ENCODE measurements at regions not wholly inside any gene's neighbourhood (a gene's known extent, or its start where the extent isn't known, plus 50 kb on each side); places are given as distances from the start of the nearest gene placed in this dataset.

DNA sequence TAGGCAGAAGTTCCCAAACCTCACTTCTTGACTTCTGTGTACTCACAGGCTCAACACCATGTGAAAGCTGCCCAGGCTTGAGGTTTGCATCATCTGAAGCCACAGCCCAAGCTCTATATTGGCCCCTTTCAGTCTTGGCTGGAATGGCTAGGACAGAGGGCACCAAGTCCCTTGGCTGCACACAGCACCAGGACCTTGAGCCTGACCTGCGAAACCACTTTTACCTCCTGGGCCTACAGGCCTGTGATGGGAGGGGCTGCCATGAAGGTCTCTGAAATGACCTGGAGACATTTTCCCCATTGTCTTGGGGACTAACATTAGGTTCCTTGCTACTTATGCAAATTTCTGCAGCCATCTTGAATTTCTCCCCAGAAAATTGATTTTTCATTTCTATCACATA lies 288.3 kb upstream of the ZC3H12C start:
- DNase-seq (ENCODE audit: low read depth) = no peak

DNA sequence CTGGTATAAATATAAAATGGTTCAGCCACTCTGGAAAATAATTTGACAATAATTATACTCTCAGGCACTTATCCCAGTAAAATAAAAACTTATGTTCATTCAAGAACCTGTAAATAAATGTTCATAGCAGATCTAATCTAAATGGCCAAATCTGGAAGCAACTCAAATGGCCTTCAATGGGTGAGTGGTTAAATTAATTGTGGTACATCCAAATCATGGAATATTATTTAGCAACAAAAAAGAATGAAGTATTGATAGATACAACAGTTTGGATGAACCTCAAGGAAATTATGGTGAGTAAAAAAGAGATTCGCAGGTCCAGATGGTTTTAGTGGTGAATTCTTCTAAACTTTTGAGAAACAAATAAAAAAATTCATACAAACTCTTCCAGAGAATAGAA lies 287.0 kb upstream of the ZC3H12C start:
- DNase-seq (ENCODE audit: low read depth) = no peak

DNA sequence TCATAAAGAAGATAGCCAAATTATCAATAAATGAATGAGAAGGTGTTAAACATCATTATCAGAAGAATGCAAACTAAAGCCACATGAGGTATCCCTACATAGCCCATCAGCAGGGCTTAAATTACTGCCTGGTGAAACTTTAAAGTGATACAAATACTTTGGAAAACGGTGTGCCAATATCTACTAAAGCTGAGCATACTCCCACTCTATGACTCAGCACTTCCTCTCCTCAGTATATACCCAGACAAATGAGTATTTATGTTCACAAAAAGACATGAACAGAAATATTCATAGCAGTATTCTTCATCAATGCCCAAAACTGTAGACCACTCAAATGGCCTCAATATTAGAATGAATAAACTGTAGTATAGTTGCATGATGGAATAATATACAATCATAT lies 284.6 kb upstream of the ZC3H12C start:
- DNase-seq (ENCODE audit: low read depth) = no peak

DNA sequence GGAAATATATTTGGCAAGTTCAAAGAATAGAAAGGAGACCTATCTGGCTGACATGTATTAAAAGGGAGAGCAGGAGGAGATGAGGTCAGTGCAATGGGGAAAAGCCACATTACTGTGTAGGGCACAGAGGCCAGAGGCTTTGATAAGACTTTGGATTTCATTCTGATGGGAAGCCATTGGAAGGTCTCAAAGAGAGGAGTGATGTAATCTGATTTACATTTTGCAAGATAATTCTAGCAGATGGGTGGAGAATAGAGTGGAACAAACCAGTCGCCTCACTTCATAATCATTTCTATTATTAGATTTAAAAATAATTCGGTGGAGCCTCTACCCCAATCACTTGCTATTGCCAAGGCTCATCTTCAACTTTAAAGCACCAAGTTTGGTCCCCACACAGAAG lies 278.4 kb upstream of the ZC3H12C start:
- DNase-seq (ENCODE audit: low read depth) = no peak

DNA sequence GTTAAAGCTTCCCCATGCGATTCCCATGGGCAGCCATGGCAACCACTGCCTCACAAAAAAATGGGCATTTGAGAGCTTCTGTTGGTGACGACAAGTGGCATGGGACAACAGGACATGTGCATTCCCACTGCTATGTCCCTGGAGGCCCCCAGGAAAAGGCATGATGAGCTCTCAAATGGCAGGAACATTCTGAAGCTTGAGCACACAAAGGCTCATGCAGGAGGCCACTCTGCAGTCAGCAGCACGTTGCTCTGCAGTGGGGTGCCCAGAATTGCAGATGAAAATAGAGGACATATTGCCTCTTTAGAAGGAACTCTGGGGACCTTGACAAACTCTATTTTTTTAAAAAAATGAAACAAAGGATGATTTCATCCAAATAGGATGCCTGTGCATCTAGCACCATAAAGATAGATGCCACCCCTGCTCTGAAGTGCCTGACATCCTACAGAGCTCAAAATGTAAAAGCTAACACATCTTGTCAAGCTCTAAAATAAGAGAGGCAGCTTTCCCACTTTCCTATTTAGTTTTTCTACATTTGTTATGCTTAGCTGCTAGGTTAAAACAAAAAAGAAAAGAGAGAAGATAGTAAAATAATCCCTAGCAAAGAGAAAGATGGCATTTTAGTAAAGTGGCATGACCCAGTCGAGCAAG lies 277.6 kb upstream of the ZC3H12C start:
- no peak for DNase-seq (ENCODE audit: low read depth)

DNA sequence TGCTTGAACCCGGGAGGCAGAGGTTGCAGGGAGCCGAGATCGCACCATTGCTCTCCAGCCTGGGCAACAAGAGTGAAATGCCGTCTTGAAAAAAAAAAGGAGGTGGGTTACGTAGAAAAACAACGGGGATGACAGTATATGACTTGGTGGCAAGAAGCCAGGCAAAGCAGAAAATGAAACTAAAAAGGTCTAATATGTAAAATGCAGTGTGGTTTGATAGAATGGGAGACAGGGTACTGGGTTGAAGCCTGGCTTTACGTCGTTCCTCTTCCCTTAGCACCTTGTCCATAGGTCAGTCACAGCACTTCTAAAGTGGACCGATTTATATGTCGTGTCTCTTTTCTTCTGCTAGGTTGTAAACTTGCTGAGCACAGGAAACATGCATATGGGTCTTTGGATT lies 274.9 kb upstream of the ZC3H12C start:
- no peak for DNase-seq (ENCODE audit: low read depth)

DNA sequence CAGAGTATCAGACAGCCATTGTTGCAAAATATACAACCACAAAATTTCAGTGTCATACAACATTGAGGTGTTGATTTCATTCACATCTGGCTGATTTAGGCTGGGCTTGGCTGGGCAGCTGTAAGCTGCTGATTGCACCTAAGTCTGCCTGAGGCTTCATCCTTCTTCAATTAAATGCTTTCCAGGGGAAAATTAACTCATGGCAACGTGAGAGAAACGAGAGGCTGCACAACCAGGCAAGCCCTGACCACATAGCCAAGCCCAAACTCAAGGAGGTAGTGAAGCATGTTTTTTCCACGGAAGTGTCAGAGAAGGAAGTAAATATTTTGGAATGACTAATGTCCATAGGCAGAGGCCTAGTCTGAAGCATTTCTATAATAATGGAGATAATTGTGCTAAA lies 273.8 kb upstream of the ZC3H12C start:
- no peak for DNase-seq (ENCODE audit: low read depth)

DNA sequence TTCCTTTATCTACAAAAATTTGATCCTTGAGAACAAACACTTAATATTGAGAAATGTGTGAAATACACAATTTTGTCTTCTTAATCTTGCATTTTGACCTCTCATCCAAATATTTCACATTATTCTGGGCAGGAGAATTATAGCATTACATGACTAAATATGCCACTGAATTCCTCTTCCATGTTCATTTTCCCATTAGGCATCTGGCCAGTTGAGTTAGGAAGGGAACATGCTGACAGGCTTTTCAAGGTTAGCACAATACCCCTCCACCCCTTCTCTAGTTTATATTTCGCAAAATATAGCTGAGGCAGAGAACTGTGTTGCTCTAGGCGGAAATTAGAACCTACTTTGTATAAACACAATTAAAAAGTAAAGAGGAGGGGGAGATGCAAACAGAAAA lies 271.7 kb upstream of the ZC3H12C start:
- no peak for DNase-seq (ENCODE audit: low read depth)

DNA sequence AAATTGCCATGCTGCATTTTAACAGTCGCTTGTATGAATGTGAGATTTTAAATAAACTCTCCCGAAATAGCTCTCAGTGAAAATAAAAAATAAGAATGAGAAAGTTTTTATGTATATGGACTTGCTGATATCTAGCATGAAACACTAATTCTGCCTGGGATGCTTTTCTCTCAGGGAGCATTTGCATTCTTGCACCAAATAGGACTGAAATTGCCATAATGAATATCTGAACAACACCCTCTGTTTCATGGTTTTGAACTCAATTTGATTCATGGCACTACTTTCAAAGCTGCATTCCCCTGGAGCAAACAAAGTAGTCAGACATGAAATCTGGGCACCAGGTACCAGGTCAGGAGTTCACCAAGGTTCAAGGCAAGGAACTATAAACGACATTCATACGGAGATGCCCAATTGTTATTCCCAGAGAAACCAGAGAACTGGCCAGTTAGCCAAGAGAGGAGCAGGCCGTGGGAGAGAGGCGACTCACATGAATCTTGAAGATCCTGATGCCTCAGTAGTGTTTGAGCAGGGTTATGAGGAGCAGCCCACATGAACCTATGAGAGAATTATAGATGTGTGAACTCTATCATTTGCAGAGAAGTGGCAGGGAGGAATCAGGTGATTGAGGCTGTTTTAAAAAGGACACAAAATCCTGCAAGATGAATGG lies 270.6 kb upstream of the ZC3H12C start:
- no peak for DNase-seq (ENCODE audit: low read depth)

DNA sequence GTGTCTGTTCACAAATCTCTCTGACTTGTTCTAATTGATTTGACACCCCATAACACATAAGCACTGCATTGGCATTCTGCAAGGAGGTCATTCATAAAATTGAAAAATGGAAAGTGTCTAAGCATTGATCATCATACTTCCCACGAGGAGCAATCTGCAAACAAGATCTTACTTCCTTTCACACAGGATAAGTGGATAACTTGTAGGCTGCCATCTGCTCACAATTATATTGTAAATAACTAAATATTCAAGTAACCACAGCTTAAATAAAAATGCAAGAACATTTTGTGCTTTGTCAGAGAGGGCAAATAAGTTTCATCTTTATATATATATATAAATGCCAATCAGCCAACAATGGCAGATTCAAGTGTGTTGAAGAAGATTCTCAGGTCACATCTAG lies 264.8 kb upstream of the ZC3H12C start:
- no peak for DNase-seq (ENCODE audit: low read depth)

DNA sequence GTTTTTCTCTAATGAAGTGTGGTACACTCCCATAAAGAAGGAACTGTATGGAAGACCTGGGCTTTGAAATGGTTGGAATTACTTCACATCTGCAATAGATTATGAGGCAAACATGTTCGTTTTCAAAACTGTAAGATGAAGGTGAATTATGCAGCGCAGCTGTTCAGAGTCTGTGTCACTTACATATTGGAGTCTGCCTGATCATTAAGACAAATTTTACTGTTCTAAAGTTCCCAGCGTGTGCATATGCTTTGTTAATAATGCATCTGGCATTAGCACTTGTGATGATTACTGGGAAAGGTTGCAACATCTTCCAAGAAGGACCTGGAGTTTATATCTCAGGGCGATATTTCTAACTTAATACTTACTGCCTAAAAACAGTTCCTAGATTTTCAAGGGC lies 255.2 kb upstream of the ZC3H12C start:
- no peak for DNase-seq (ENCODE audit: low read depth)

DNA sequence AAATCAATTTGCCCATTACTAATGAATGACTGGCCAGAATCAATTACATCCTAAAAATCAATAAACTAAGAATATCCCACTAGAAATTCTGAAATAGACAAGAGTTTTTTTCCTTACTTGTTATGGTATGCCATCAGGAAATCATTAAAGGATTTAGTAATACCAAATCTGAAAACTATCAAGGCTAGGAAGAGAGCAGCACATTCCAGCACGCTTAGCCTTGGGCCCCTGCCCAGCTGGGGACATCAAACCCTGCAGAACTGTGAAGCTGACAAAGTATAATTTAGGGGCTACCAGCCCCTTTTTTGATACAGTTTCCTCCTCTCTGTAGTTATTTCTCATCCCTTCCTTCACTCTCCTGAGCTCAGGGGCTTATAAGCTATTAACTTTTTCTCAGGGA lies 247.8 kb upstream of the ZC3H12C start:
- DNase-seq (ENCODE audit: low read depth) = no peak

DNA sequence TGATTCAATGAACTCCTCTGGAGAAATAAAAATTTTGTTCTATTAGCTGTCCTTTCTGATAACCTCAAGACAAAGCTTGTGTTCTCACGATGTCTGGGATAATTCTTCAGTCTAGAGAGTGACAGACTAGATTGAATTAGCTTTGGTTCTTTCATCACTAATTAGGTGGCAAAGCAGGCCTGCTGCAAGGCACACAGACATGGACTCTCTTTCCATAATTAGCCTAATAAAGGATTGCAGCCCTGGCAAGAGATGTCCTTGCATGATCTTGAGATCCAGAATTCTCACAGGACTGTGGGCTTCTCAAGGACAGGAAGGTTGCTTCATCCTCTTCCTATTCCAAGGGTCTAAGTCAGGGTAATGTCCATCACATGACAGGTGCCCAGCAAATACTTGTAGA lies 245.6 kb upstream of the ZC3H12C start:
- DNase-seq (ENCODE audit: low read depth) = no peak

DNA sequence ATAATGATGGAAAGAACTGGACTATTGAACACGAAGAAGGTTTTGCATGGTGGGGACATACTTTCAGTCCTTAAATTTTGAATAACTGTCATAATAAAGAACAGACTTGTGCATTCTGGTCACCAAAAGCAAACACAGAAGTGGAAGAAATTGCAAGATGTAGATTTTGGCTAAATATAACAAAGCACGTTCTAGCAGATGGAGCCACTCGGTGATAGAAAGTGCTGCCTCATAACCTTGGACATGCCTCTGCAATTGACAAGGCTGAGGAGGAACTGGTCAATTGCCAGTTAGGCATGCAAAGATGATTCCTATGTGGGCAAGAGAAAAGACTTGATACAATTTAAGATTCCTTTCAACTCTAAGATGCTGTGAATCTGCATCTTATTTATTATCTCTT lies 244.1 kb upstream of the ZC3H12C start:
- DNase-seq (ENCODE audit: low read depth) = no peak

DNA sequence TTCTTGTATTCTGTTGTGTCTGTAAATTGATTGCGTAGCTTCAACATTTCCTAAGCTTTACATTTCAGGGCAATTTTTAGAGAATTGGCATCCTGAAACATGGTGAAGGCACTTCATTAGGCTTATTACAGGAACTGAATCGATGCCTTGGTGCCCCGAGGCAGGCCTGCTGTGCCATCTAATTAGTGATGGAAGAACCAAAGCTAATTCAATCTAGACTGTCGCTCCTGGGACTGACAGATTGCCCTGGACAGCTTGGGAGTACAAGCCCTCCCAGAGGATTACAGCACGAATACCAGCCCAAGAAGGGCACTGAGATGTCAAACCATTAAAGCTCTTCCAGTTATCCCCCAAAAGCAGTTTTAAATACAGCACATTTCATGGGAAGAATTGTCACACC lies 243.2 kb upstream of the ZC3H12C start:
- DNase-seq (ENCODE audit: low read depth) = no peak

DNA sequence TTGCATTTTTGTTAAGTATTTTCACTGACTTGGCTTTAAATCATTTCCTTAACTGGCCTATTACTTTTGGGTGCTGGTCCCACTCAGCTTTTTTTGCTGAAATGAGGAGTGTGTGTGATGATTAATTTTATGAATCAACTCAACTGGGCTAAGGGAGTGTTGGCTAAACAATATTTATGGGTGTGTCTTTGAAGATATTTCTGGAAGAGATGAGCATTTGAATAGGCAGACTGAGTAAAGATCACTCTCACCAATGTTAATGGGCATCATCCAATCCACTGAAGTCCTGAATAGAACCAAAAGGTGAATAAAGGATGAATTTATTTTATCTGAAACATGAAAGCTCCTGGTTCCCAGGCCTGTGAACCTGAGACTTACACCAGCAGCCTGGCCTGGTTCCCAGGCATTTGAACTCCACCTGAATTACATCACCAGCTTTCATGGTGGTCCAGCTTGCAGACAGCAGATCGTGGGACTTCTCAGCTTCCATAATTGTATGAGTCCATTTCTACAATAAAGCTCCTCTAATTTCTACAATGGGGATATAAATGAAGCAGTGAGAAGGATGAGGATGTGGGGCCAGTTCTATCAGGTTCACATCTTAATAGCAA lies 241.3 kb upstream of the ZC3H12C start:
- DNase-seq (ENCODE audit: low read depth) = no peak

DNA sequence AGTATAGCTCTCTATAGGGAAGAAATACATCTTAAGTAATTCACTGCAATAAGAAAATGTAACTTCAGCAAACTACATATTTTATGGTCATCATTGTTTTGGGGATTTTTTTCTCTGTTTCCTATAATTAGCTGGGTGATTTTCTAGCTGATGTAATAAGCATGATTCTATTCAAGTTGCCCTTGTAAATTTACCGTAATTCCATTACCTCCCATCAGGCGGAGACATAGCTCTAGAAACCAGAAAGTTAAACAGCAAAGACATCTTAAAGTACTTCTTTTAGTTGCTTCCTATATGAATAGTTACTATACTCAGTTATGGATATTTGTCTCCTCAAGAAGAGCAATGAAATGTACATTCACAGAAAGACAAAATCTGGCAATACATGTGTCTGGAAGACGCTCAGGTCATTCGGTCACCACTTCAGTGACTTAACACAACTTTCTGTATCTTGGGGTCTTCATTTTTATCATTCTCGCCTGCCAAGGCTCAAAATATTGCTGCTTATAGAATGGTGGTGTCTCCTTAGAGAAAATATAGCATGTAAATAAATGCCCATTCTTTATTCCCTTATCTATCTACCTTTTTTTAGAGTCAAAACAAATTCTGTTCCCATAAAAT lies 239.9 kb upstream of the ZC3H12C start:
- peak; percentile 46 for DNase-seq (ENCODE audit: low read depth)

DNA sequence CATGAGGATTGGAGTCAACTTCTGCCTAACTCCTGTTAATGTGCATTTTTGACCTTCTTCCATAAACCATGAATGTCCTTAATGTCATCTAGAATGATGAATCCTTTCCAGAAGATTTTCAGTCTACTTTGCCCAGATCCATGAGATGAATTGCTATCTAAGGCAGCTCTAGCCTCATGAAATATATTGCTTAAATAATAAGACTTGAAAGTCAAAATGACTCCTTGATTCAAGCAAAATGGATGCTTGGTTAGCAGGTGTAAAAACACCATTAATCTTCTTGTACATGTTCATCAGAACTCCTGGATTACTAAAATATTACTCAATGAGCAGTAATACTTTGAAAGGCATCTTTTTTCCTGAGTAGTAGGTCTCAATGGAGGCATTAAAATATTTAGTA lies 238.5 kb upstream of the ZC3H12C start:
- DNase-seq (ENCODE audit: low read depth) = no peak

DNA sequence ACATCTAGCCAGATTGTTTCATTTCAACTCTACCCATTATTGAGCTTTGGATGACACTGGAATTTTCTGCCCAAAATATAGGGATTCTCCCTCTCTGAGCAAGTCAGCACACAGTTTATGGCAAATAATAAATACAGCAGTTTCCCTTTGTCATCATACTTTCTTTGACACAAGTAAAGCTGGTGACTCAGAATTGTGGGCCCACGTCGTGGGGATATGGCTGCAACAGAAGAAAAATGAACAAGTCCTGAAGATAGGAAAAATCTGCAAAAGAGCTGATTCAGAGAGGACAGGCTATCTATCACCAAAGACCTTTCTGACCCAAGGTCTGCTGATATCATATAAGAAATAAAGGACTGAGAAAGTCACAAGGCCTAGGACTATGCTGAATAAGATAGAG lies 236.3 kb upstream of the ZC3H12C start:
- DNase-seq (ENCODE audit: low read depth) = no peak

DNA sequence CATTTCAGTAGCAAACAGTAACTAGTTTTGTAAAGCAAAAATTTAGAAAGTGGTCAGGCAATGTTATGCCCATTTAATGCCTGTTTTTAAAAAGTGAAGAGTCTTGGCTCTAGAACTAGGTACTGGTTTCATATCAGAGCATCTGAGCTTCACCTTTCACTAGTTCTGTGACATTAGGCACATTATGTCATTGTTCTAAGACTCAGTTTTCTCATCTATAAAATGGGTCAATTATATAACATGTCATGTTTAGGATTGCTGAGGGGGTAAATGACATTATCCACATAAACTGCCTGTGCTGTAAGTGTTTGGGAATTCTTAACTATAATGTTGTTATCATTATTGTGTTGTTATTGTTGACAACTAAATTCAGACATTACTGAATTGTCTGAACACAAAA lies 235.6 kb upstream of the ZC3H12C start:
- DNase-seq (ENCODE audit: low read depth) = no peak

DNA sequence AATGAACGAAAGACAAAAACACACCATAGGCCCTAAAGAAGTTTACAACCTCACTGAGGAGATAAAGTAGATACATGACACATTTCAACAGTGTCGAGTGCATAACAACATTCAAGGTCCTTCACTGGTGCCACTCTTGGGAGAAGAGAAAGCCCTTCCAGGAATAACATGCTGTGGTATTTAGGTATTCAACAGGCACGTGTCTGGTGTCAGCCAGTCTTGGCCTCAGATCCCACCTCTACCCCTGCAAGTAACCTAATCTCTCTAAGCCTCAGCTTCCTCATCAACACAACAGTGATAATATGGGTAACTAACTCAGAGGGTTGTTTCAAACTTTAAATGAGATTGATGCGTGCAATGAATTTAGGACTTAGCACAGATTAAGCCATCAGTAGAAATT lies 235.0 kb upstream of the ZC3H12C start:
- DNase-seq (ENCODE audit: low read depth) = no peak

DNA sequence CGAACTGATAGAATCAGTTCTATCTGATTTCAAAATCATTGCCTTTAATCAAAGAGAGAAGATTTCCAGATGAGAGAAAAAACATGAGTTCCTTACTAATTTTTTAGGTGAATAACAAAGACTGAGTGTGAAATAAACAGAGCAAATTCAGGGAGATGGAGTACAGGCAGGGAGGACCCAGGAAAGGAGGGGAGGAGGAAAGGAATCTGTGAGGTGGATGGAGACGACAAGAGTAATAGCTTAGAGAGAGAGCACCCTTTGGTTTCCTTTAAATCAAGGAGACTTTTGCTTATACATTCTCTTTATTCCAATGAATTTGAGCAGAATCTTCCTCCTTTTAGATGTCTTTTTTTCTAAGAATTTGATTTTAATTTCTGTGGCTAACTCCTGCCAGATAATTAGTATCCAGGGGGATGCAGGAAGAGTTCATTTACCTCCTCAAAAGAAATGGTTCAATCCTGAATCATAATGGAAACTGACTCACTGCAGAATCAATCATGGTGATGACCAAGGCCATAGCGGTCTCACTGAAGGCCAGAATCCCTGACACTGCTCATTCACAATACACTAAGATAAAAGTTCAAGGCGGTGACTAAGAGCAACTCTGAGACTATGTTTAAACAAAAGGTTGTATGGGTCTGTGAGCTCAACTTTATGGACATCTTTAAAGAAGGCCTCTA lies 234.0 kb upstream of the ZC3H12C start:
- DNase-seq (ENCODE audit: low read depth) = peak; percentile 65

DNA sequence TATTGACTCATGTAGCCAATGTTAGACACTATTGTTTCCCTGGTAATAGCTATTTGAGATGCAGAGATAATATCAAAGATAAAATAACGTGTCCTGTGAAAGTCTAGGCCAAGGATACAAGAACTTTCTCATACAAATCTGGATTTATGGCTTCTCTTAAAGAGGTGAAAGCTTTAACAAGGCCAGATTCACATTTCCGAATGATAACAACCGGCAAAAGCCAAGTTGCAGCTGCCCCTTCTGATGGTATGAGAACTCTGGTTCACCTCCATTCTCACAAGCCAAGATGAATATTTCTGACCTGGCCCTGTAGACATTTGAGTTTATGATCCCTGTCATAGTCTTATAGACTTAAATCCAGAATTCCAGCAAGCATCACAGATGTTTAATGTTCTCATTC lies 230.4 kb upstream of the ZC3H12C start:
- DNase-seq (ENCODE audit: low read depth) = no peak

Measured in HS-5 (cell line).